Common myeloid progenitor, CD34-positive (primary cell): ENCODE measurements at regions not wholly inside any gene's neighbourhood (a gene's known extent, or its start where the extent isn't known, plus 50 kb on each side); places are given as distances from the start of the nearest gene placed in this dataset.

Experiments used
- CTCF ChIA-PET: fragments of 350-600 bp; sonication (Branson Sonifier 250); formaldehyde crosslinking; loops from one replicate; lab custom pipeline; 2021; ENCODE audit warnings: antibody characterized with exemption; lab: Charles Lee
- POLR2A ChIA-PET: fragments of 350-600 bp; sonication (Branson Sonifier 250); formaldehyde crosslinking; loops from one replicate; lab custom pipeline; 2021; ENCODE audit warnings: antibody characterized with exemption; lab: Charles Lee
- DNase-seq, 3 donors: peaks; one replicate each; pipeline versions ENCODE4 v3.0.0 to v3.0.0-alpha.2; 2013
- H3K27ac ChIP-seq, 2 experiments: 1 replicate in 1 of 2; 2 replicates in 1 of 2; pipeline ENCODE4 v1.7.0; 2013; ENCODE audit warnings: inconsistent platforms in 2 of 2, low read length in 2 of 2, mild to moderate bottlenecking in 2 of 2, low read depth in 1 of 2, moderate library complexity in 1 of 2; ENCODE audit not compliant: severe bottlenecking in 2 of 2, insufficient read depth in 1 of 2, poor library complexity in 1 of 2
- H3K27me3 ChIP-seq, 5 experiments: replicated peaks in 2 of 5; 1 replicate in 3 of 5; 2 replicates in 2 of 5; pipeline versions ENCODE4 v1.6.1 to v1.7.0; 2013; ENCODE audit warnings: low read length in 4 of 5, mild to moderate bottlenecking in 2 of 5, moderate library complexity in 2 of 5, inconsistent platforms in 1 of 5; ENCODE audit not compliant: insufficient read depth in 5 of 5, control insufficient read depth in 4 of 5
- H3K36me3 ChIP-seq, 4 experiments: 1 replicate in 2 of 4; 2 replicates in 2 of 4; pipeline versions ENCODE4 v1.6.1 to v1.7.0; 2013; ENCODE audit warnings: low read length in 3 of 4, control low read depth in 1 of 4, mild to moderate bottlenecking in 1 of 4; ENCODE audit not compliant: control insufficient read depth in 4 of 4, insufficient read depth in 4 of 4
- H3K4me1 ChIP-seq, 4 experiments: 1 replicate in 3 of 4; 2 replicates in 1 of 4; pipeline versions ENCODE4 v1.6.1 to v1.7.1; 2013; ENCODE audit warnings: low read length in 3 of 4, mild to moderate bottlenecking in 3 of 4, control low read depth in 1 of 4, inconsistent platforms in 1 of 4, moderate library complexity in 1 of 4; ENCODE audit not compliant: control insufficient read depth in 4 of 4, insufficient read depth in 4 of 4; ENCODE audit errors: control extremely low read depth in 1 of 4
- H3K4me3 ChIP-seq, 7 experiments: 1 replicate in 4 of 7; 2 replicates in 3 of 7; pipeline versions ENCODE4 v1.5.1 to v1.7.0; 2013; ENCODE audit warnings: mild to moderate bottlenecking in 7 of 7, low read length in 6 of 7, moderate library complexity in 6 of 7, inconsistent platforms in 2 of 7, low read depth in 2 of 7, control low read depth in 1 of 7; ENCODE audit not compliant: insufficient read depth in 4 of 7, control insufficient read depth in 1 of 7; ENCODE audit errors: extremely low read depth in 1 of 7
- H3K9me3 ChIP-seq, 5 experiments: 1 replicate in 4 of 5; 2 replicates in 1 of 5; pipeline versions ENCODE4 v1.6.1 to v1.7.1; 2013; ENCODE audit warnings: low read length in 4 of 5, mild to moderate bottlenecking in 2 of 5, inconsistent platforms in 1 of 5, low read depth in 1 of 5, moderate library complexity in 1 of 5; ENCODE audit not compliant: control insufficient read depth in 4 of 5, insufficient read depth in 2 of 5; ENCODE audit errors: control extremely low read depth in 1 of 5
- WGBS: methylation state at CpG from one replicate; pipeline ENCODE4 v1.1.5; 2013; ENCODE audit not compliant: insufficient coverage; 5-methylcytosine and 5-hydroxymethylcytosine counted together

GRCh38 chr4:180456928-180457327 lies 1786.3 kb upstream of the TENM3 start:
- Histone ChIP-seq H3K4me3 (no peak overlapping the region), H3K27me3 (no peaks in the 10 kb centered on the region), H3K27ac (no peak overlapping the region), H3K36me3 (no peaks in the 10 kb centered on the region), H3K4me1 (no peaks in the 10 kb centered on the region), H3K9me3 (no peaks in the 10 kb centered on the region)
- ChIA-PET CTCF (no interaction called here), POLR2A (no interaction called here)
- WGBS: 90% methylated on average over 9 of the region's 12 CpGs
- no peak for DNase-seq

GRCh38 chr4:180462116-180462515 lies 1781.1 kb upstream of the TENM3 start:
- ChIA-PET POLR2A (no interaction called here), CTCF (no interaction called here)
- Histone ChIP-seq H3K27me3 (no peaks in the 10 kb centered on the region), H3K4me1 (no peaks in the 10 kb centered on the region), H3K9me3 (no peaks in the 10 kb centered on the region), H3K36me3 (no peaks in the 10 kb centered on the region), H3K4me3 (no peak overlapping the region), H3K27ac (no peak overlapping the region)
- no CpG with 5 or more reads among the region's 6 CpGs for WGBS
- DNase-seq: no peak

GRCh38 chr4:180465364-180465763 lies 1777.8 kb upstream of the TENM3 start:
- POLR2A ChIA-PET: no interaction called here
- H3K27me3 ChIP-seq: no peaks in the 10 kb centered on the region
- no peaks in the 10 kb centered on the region for H3K36me3 ChIP-seq
- CTCF ChIA-PET: no interaction called here
- WGBS: 93% methylated on average over 2 of the region's 3 CpGs
- H3K4me1 ChIP-seq: no peaks in the 10 kb centered on the region
- DNase-seq: no peak
- H3K9me3 ChIP-seq: peaks cover 0 to 4% (median 0%) of the 10 kb centered on the region in 5 experiments
- no peak overlapping the region for H3K27ac ChIP-seq
- no peak overlapping the region for H3K4me3 ChIP-seq

GRCh38 chr4:180483036-180483435 lies 1760.2 kb upstream of the TENM3 start:
- Histone ChIP-seq H3K4me1 (no peaks in the 10 kb centered on the region), H3K9me3 (peaks cover 0 to 2% (median 0%) of the 10 kb centered on the region in 5 experiments), H3K27me3 (no peaks in the 10 kb centered on the region), H3K36me3 (no peaks in the 10 kb centered on the region), H3K4me3 (no peak overlapping the region), H3K27ac (no peak overlapping the region)
- CTCF ChIA-PET: no interaction called here
- WGBS: no CpG with 5 or more reads among the region's 1 CpG
- DNase-seq: no peak
- POLR2A ChIA-PET: no interaction called here

GRCh38 chr4:180485407-180485806 lies 1757.8 kb upstream of the TENM3 start:
- Histone ChIP-seq H3K4me1 (no peaks in the 10 kb centered on the region), H3K36me3 (no peaks in the 10 kb centered on the region), H3K27ac (no peak overlapping the region), H3K9me3 (peaks cover 0 to 2% (median 0%) of the 10 kb centered on the region in 5 experiments), H3K4me3 (no peak overlapping the region), H3K27me3 (no peaks in the 10 kb centered on the region)
- CTCF ChIA-PET: no interaction called here
- DNase-seq: no peak
- POLR2A ChIA-PET: no interaction called here

- Histone ChIP-seq H3K4me1 (no peaks in the 10 kb centered on the region), H3K36me3 (no peaks in the 10 kb centered on the region)
- POLR2A ChIA-PET: no interaction called here
These were observed 1756.9 kb upstream of the TENM3 start for GRCh38 chr4:180486342-180486741.

GRCh38 chr4:180489787-180490186 lies 1753.4 kb upstream of the TENM3 start:
- ChIA-PET CTCF (no interaction called here), POLR2A (no interaction called here)
- no peak for DNase-seq
- H3K36me3 ChIP-seq: no peaks in the 10 kb centered on the region
- H3K27me3 ChIP-seq: no peaks in the 10 kb centered on the region
- no peak overlapping the region for H3K27ac ChIP-seq
- H3K4me3 ChIP-seq: no peak overlapping the region
- peaks cover 0 to 4% (median 0%) of the 10 kb centered on the region in 5 experiments for H3K9me3 ChIP-seq
- H3K4me1 ChIP-seq: no peaks in the 10 kb centered on the region

More at GRCh38 chr4:180486342-180486741, 1756.9 kb upstream of the TENM3 start:
- Histone ChIP-seq H3K27ac (no peak overlapping the region), H3K9me3 (peaks cover 0 to 4% (median 0%) of the 10 kb centered on the region in 5 experiments), H3K27me3 (no peaks in the 10 kb centered on the region), H3K4me3 (no peak overlapping the region)
- CTCF ChIA-PET: no interaction called here
- no peak for DNase-seq
- 100% methylated on average over 1 of the region's 4 CpGs for WGBS
